Gastrocnemius medialis (tissue), 4 donors: ENCODE measurements at regions not wholly inside any gene's neighbourhood (a gene's known extent, or its start where the extent isn't known, plus 50 kb on each side); places are given as distances from the start of the nearest gene placed in this dataset.

Experiments
- POLR2A ChIP-seq, 2 donors: fragments of 450-650 bp; IDR thresholded peaks; one replicate each; pipeline ENCODE4 v1.6.1; 2017; ENCODE audit warnings: antibody characterized with exemption in 2 of 2, mild to moderate bottlenecking in 2 of 2, moderate library complexity in 2 of 2
- TF ChIP-seq, protein P1 (sequence below), 5 experiments: fragments of 450-650 bp in 3 of 5; fragments of 200-600 bp in 2 of 5; sonication (generic) in 2 of 5; IDR thresholded peaks in 4 of 5; conservative IDR thresholded peaks in 1 of 5; 1 replicate in 4 of 5; 2 replicates in 1 of 5; pipeline ENCODE4 v1.5.1; 2016 to 2019; ENCODE audit warnings: antibody characterized with exemption in 5 of 5, mild to moderate bottlenecking in 3 of 5, moderate library complexity in 3 of 5

- no peak for TF ChIP-seq POLR2A (IDR thresholded peaks at IDR 0.05)
- TF ChIP-seq, protein P1, sequence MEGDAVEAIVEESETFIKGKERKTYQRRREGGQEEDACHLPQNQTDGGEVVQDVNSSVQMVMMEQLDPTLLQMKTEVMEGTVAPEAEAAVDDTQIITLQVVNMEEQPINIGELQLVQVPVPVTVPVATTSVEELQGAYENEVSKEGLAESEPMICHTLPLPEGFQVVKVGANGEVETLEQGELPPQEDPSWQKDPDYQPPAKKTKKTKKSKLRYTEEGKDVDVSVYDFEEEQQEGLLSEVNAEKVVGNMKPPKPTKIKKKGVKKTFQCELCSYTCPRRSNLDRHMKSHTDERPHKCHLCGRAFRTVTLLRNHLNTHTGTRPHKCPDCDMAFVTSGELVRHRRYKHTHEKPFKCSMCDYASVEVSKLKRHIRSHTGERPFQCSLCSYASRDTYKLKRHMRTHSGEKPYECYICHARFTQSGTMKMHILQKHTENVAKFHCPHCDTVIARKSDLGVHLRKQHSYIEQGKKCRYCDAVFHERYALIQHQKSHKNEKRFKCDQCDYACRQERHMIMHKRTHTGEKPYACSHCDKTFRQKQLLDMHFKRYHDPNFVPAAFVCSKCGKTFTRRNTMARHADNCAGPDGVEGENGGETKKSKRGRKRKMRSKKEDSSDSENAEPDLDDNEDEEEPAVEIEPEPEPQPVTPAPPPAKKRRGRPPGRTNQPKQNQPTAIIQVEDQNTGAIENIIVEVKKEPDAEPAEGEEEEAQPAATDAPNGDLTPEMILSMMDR (IDR thresholded peaks at IDR 0.05 in 4 of 5, conservative IDR thresholded peaks at IDR 0.05 in 1 of 5), result no peak
Measured at GRCh38 chr3:73215281-73215680, 153.8 kb downstream of the EBLN2 start.
